ENCODE measurements at regions not wholly inside any gene's neighbourhood (a gene's known extent, or its start where the extent isn't known, plus 50 kb on each side); places are given as distances from the start of the nearest gene placed in this dataset.

GRCh38 chr11:110824912-110825620, 112.8 kb upstream of the ARHGAP20 start:
- no peak for DNase-seq

- DNase-seq, result no peak
Measured at GRCh38 chr11:110818032-110818687, 105.9 kb upstream of the ARHGAP20 start.

GRCh38 chr11:110812086-110812733, 100.0 kb upstream of the ARHGAP20 start:
- no peak for DNase-seq

GRCh38 chr11:110809417-110810199, 97.4 kb upstream of the ARHGAP20 start:
- DNase-seq, result no peak

GRCh38 chr11:110808248-110808647, 96.0 kb upstream of the ARHGAP20 start:
- no peak for DNase-seq

- no peak for DNase-seq
Measured at GRCh38 chr11:110807801-110808200, 95.6 kb upstream of the ARHGAP20 start.

GRCh38 chr11:110805756-110806155, 93.5 kb upstream of the ARHGAP20 start:
- no peak for DNase-seq

- no peak for DNase-seq
Measured at GRCh38 chr11:110802162-110802561, 89.9 kb upstream of the ARHGAP20 start.

GRCh38 chr11:110801328-110801727, 89.1 kb upstream of the ARHGAP20 start:
- DNase-seq, result no peak

GRCh38 chr11:110798201-110798900, 86.1 kb upstream of the ARHGAP20 start:
- no peak for DNase-seq

- DNase-seq, result no peak
Measured at GRCh38 chr11:110797453-110797852, 85.2 kb upstream of the ARHGAP20 start.

GRCh38 chr11:110795112-110795624, 82.9 kb upstream of the ARHGAP20 start:
- DNase-seq, result no peak

GRCh38 chr11:110793556-110793955, 81.3 kb upstream of the ARHGAP20 start:
- DNase-seq, result no peak

GRCh38 chr11:110791621-110792020, 79.4 kb upstream of the ARHGAP20 start:
- DNase-seq, result no peak

- no peak for DNase-seq
Measured at GRCh38 chr11:110787680-110788079, 75.4 kb upstream of the ARHGAP20 start.

- no peak for DNase-seq
Measured at GRCh38 chr11:110786226-110786902, 74.1 kb upstream of the ARHGAP20 start.

GRCh38 chr11:110785398-110785797, 73.2 kb upstream of the ARHGAP20 start:
- no peak for DNase-seq

- no peak for DNase-seq
Measured at GRCh38 chr11:110782616-110783015, 70.4 kb upstream of the ARHGAP20 start.

GRCh38 chr11:110779108-110779507, 66.9 kb upstream of the ARHGAP20 start:
- no peak for DNase-seq

- no peak for DNase-seq
Measured at GRCh38 chr11:110778343-110778742, 66.1 kb upstream of the ARHGAP20 start.

GRCh38 chr11:110777775-110778174, 65.5 kb upstream of the ARHGAP20 start:
- no peak for DNase-seq

- DNase-seq, result no peak
Measured at GRCh38 chr11:110776081-110776480, 63.8 kb upstream of the ARHGAP20 start.
